ENCODE measurements at regions not wholly inside any gene's neighbourhood (a gene's known extent, or its start where the extent isn't known, plus 50 kb on each side); places are given as distances from the start of the nearest gene placed in this dataset.
"Not testable (repeated sequence)": the region's sequence is repeated elsewhere in the genome, so short reads cannot be mapped to it uniquely, and the experiment has no call there.

- no peak for DNase-seq (ENCODE audit: low read depth)
Measured at GRCh38 chr18:41693008-41693407, 262.0 kb upstream of the PIK3C3 start.

DNA sequence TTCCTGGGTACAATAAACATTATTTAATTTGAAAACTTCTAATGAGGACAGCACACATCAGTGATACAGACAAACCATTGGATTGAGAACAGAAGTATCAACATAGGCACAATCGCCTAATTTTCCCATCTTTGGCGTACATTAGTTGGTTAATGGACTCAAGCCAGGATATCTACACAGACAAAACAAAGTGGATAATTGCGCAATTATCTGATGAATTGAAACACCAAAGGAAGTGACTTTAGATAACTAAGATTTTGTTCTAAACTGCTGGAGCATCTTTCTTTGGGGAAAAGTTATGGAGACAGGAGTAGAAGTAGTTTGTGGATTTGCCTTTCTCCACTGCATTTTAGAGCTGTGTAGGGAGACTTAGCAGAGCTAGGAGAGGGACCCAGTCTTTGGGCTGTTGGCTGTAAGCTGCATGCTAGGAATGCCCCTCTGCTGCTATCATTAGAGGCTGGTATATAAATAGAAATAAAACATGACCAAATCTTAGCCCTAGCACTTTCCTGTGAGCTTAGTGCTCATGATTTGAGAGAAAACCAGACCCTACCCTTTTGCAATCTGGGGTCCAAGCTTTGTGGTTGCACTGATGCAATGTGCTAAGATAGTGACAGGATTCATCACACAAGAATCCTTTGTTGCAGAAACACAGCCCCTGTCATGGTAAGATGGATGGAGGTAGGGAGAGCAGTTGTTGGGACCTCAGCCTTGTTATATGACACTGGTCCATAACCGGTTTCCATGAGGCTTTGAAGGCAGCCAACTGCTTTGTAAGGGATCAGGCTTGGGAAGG, 264.5 kb upstream of the PIK3C3 start:
- no peak for DNase-seq (ENCODE audit: low read depth)

DNA sequence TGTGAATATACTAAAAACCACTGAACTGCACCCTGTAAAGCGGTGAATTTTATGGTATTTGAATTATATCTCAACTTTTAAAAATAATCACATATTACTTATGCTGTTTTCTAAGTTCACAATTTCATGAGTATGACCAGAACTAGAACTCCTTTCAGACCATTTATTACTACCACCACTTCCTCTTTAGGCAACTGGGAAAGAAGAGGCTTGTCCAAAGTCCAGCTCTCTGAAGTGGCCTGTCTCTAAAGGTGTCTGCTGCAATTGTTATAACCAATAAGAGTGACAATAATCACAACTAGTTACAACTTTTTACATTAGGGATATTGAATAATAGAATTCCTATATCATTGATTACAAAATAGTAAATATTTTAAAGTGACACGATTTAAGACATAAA, 267.9 kb upstream of the PIK3C3 start:
- no peak for DNase-seq (ENCODE audit: low read depth)

- no peak for DNase-seq (ENCODE audit: low read depth)
Measured at GRCh38 chr18:41681138-41681880, 273.7 kb upstream of the PIK3C3 start.

GRCh38 chr18:41674506-41674905, 280.5 kb upstream of the PIK3C3 start:
- DNase-seq (ENCODE audit: low read depth) = no peak

GRCh38 chr18:41666231-41666630, 288.8 kb upstream of the PIK3C3 start:
- DNase-seq (ENCODE audit: low read depth) = no peak

- no peak for DNase-seq (ENCODE audit: low read depth)
Measured at GRCh38 chr18:41665210-41665609, 289.8 kb upstream of the PIK3C3 start.

GRCh38 chr18:41660654-41661053, 294.4 kb upstream of the PIK3C3 start:
- DNase-seq (ENCODE audit: low read depth) = no peak

GRCh38 chr18:41659438-41660130, 295.4 kb upstream of the PIK3C3 start:
- DNase-seq (ENCODE audit: low read depth) = no peak

- no peak for DNase-seq (ENCODE audit: low read depth)
Measured at GRCh38 chr18:41657189-41657588, 297.8 kb upstream of the PIK3C3 start.

- DNase-seq (ENCODE audit: low read depth) = no peak
Measured at GRCh38 chr18:41655074-41655473, 300.0 kb upstream of the PIK3C3 start.

- no peak for DNase-seq (ENCODE audit: low read depth)
Measured at GRCh38 chr18:41647914-41648313, 307.1 kb upstream of the PIK3C3 start.

DNA sequence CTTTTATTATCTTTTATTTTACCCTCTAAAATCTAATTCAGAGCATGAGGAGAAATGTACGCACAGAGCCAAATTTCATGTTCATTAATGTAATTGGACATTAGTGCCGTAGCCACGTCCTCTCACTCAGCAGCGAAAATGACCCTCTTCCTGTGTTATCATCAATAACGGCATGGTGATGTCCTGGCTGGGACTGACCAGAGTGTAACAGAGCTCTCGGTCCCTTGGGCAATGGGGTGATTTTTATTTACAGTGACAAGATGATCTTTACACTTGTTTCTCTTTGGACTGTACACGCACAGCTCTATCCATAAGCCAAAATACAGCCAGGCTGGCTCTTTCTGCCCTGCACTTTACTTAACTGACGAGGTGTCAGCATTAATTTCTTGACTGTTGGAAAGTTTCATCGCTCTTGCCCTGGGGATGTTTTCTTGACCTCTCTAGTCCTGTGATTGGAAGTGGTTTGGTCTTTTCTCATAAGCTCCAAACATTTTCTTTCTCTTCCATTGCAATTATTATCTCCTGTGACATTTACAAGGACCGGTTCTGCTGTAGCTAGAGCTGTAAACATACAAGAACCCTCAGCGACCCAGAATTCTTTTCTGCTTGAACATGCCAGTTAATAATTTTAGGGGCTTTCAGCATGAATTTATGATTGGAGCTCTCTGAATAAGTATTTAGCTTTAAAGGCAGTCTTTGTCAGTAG, 308.0 kb upstream of the PIK3C3 start:
- DNase-seq (ENCODE audit: low read depth) = no peak

- no peak for DNase-seq (ENCODE audit: low read depth)
Measured at GRCh38 chr18:41645589-41646360, 309.3 kb upstream of the PIK3C3 start.

DNA sequence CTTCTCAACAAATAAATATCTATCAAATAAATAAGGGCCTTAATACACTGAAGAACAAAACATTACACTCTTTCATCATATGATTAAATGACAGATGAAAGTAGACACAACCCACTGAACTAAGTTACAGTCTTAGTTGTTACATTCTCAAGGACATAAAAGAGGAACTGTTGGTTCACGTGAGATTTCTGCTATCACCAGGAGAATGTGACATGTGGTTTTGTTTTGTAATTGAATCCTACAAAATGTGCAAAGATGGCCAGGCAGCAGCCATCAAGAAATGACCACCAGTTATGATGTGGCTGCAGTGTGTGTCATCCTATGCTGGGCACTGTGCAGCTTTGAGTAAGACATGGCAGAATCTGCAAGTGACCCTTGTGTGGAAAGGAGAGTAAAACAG, 310.6 kb upstream of the PIK3C3 start:
- no peak for DNase-seq (ENCODE audit: low read depth)

DNA sequence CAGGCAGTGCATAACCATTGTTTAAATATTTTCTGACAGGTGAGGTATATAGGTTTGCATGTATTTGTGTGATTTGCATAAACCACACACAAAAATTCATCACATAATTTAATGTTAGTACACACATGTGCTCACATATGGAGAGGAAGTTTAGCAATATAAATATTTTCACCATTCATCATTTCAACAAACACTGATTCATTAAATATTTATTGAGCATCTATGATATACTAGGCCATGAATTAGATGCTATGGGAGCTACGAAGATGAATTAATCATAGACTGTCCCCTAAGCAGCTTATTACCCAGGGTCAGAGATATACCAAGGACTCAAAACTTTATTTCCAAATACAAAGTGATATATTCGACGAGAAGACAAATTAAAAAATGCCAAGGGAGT, 311.6 kb upstream of the PIK3C3 start:
- DNase-seq (ENCODE audit: low read depth) = no peak

- DNase-seq (ENCODE audit: low read depth) = no peak
Measured at GRCh38 chr18:41642756-41643155, 312.3 kb upstream of the PIK3C3 start.

- no peak for DNase-seq (ENCODE audit: low read depth)
Measured at GRCh38 chr18:41639218-41639617, 315.8 kb upstream of the PIK3C3 start.

GRCh38 chr18:41631723-41632285, 323.2 kb upstream of the PIK3C3 start:
- not testable (repeated sequence) for DNase-seq (ENCODE audit: low read depth)

DNA sequence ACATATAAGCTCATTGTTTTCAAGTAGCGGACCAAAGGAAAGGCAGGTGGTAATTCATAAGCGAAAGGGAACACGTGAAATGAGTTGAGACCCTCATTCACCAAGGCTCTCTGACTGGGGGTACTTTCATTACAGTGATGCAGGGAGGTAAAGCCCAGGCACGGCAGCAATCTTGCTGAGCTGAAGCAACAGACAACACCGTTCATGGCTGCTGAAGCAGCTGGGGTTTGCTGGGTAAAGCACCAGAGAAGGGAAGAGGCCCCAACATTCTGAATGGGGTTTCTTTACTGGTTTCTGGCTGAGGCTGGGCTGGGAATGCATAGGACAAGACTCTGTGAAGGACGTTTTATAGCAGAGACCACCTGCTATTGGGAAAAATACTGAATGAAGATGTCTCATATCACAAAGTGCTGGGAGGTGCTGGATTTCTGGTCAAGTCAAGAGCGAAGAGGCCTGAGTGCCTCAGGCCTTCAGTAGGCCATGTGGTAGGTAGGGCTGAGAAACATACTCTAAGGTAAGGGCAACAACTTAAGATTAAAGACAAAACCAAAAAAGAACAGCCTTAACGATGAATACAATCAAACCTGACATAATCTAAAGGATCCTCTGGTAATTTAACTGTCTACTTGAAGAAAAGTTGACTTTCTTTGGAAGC, 324.7 kb upstream of the PIK3C3 start:
- DNase-seq (ENCODE audit: low read depth) = no peak

- no peak for DNase-seq (ENCODE audit: low read depth)
Measured at GRCh38 chr18:41624460-41624859, 330.6 kb upstream of the PIK3C3 start.

Measured in fibroblast of gingiva (primary cell).